BJ (cell line): ENCODE measurements at regions not wholly inside any gene's neighbourhood (a gene's known extent, or its start where the extent isn't known, plus 50 kb on each side); places are given as distances from the start of the nearest gene placed in this dataset.

Experiments used
- CTCF ChIA-PET: fragments of 350-600 bp; formaldehyde crosslinking; extraction: SDS; loops from one replicate; lab custom pipeline; 2021; ENCODE audit warnings: antibody characterized with exemption, inconsistent platforms; lab: Yijun Ruan, JAX
- POLR2A ChIA-PET: fragments of 300-600 bp; sonication (Branson Sonifier 250); formaldehyde crosslinking; extraction: SDS; loops from one replicate; lab custom pipeline; 2021; ENCODE audit warnings: antibody characterized with exemption; lab: Charles Lee
- DNase-seq: peaks from one replicate; pipeline ENCODE4 v3.0.0-alpha.2; 2011; ENCODE audit warnings: low read depth
- H3K27me3 ChIP-seq: 2 replicates; pipeline ENCODE4 v1.6.0; 2011; ENCODE audit warnings: low read length; ENCODE audit not compliant: control insufficient read depth, insufficient read depth
- H3K36me3 ChIP-seq: 2 replicates; pipeline ENCODE4 v1.5.1; 2011; ENCODE audit warnings: low read length; ENCODE audit not compliant: control insufficient read depth, insufficient read depth
- H3K4me3 ChIP-seq: 2 replicates; pipeline ENCODE4 v1.5.1; 2011; ENCODE audit warnings: low read depth, mild to moderate bottlenecking, control low read depth, low read length
- TF ChIP-seq, protein P1 (sequence below): IDR thresholded peaks from 2 replicates; pipeline ENCODE4 v1.5.1; 2011; ENCODE audit warnings: low read depth, mild to moderate bottlenecking, control low read depth, inconsistent platforms, low read length, moderate library complexity; ENCODE audit not compliant: insufficient read depth

GRCh38 chr4:43843501-43843900 is 605.1 kb downstream of the KCTD8 start:
- CTCF ChIA-PET, result no interaction called here
- H3K36me3 ChIP-seq, result no peaks in the 10 kb centered on the region
- no peak for DNase-seq
- POLR2A ChIA-PET, result no interaction called here
- TF ChIP-seq, protein P1, sequence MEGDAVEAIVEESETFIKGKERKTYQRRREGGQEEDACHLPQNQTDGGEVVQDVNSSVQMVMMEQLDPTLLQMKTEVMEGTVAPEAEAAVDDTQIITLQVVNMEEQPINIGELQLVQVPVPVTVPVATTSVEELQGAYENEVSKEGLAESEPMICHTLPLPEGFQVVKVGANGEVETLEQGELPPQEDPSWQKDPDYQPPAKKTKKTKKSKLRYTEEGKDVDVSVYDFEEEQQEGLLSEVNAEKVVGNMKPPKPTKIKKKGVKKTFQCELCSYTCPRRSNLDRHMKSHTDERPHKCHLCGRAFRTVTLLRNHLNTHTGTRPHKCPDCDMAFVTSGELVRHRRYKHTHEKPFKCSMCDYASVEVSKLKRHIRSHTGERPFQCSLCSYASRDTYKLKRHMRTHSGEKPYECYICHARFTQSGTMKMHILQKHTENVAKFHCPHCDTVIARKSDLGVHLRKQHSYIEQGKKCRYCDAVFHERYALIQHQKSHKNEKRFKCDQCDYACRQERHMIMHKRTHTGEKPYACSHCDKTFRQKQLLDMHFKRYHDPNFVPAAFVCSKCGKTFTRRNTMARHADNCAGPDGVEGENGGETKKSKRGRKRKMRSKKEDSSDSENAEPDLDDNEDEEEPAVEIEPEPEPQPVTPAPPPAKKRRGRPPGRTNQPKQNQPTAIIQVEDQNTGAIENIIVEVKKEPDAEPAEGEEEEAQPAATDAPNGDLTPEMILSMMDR, result no peak
- no peaks in the 10 kb centered on the region for H3K27me3 ChIP-seq
- no peak overlapping the region for H3K4me3 ChIP-seq

DNA sequence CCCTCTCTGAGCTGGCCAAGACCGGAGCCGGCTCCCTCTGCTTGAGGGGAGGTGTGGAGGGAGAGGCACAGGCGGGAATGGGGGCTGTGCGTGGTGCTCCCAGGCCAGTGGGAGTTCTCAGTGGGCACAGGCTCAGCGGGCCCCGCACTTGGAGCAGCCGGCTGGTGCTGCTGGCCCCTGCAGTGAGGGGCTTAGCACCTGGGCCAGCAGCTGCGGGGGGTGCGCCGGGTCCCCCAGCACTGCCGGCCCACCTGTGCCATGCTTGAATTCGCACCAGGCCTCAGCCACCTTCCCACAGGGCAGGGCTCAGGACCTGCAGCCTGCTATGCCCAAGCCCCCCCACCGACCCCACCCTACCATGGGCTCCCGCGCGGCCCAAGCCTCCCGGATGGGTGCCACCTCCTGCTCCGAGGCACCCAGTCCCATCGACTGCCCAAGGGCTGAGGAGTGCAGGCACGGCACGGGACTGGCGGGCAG is 602.5 kb downstream of the KCTD8 start:
- DNase-seq, result no peak
- TF ChIP-seq, protein P1, result no peak
- Histone ChIP-seq H3K4me3 (no peak overlapping the region), H3K27me3 (no peaks in the 10 kb centered on the region), H3K36me3 (no peaks in the 10 kb centered on the region)
- ChIA-PET POLR2A (no interaction called here), CTCF (no interaction called here)

- TF ChIP-seq, protein P1, result no peak
- ChIA-PET POLR2A (no interaction called here), CTCF (no interaction called here)
- no peak for DNase-seq
- no peak overlapping the region for H3K4me3 ChIP-seq
- H3K27me3 ChIP-seq, result no peaks in the 10 kb centered on the region
- H3K36me3 ChIP-seq, result no peaks in the 10 kb centered on the region
Measured at GRCh38 chr4:43853565-43854264, 594.9 kb downstream of the KCTD8 start.

DNA sequence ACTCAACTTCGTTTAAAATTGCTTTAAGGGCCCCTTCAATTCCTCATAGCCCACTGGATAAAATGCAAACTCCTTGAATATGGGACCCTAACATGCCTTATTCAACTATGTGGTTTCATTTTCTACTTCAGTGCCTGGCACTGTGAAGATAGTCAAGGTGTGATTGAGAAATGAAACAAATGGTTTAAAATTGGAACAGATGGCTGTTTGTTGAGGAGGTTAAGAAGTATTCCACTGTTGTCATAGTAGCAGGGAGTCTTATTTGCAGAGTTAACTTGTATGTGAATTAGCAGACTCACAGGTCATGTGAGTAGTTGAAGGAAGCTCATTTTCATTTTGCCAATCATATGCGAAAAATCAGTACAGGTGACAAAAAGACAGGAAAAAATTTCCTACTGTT is 593.3 kb downstream of the KCTD8 start:
- ChIA-PET CTCF (no interaction called here), POLR2A (no interaction called here)
- no peak overlapping the region for H3K4me3 ChIP-seq
- no peak for DNase-seq
- TF ChIP-seq, protein P1, result no peak
- no peaks in the 10 kb centered on the region for H3K27me3 ChIP-seq
- no peaks in the 10 kb centered on the region for H3K36me3 ChIP-seq

GRCh38 chr4:43864616-43865146 is 583.9 kb downstream of the KCTD8 start:
- CTCF ChIA-PET, result no interaction called here
- no peak overlapping the region for H3K4me3 ChIP-seq
- no peaks in the 10 kb centered on the region for H3K27me3 ChIP-seq
- no peak for DNase-seq
- H3K36me3 ChIP-seq, result no peaks in the 10 kb centered on the region
- POLR2A ChIA-PET, result no interaction called here
- TF ChIP-seq, protein P1, result no peak
